SU-DHL-6 (cell line): ENCODE measurements at regions not wholly inside any gene's neighbourhood (a gene's known extent, or its start where the extent isn't known, plus 50 kb on each side); places are given as distances from the start of the nearest gene placed in this dataset.

Source experiments
- H2AFZ ChIP-seq: fragments of 200-600 bp; sonication (generic); 2 replicates; pipeline ENCODE4 v1.6.1; 2014; ENCODE audit warnings: low read depth, mild to moderate bottlenecking, moderate library complexity, mixed read lengths, antibody characterized with exemption, low read length; ENCODE audit not compliant: severe bottlenecking
- H3F3A ChIP-seq: fragments of 200-600 bp; shearing (Covaris generic); 2 replicates; pipeline ENCODE4 v1.6.0; 2016; ENCODE audit warnings: antibody characterized with exemption, mild to moderate bottlenecking; ENCODE audit not compliant: insufficient read depth
- H3K27ac ChIP-seq: fragments of 200-600 bp; sonication (generic); 2 replicates; pipeline ENCODE4 v1.5.1; 2016; ENCODE audit warnings: low read depth, mild to moderate bottlenecking, low read length, moderate library complexity, mixed read lengths
- H3K27me3 ChIP-seq: fragments of 200-600 bp; sonication (generic), shearing (Covaris generic); 2 replicates; pipeline ENCODE4 v1.6.0; 2014; ENCODE audit warnings: mild to moderate bottlenecking, low read length
- H3K36me3 ChIP-seq: fragments of 200-600 bp; sonication (generic); 2 replicates; pipeline ENCODE4 v1.6.1; 2014; ENCODE audit warnings: mild to moderate bottlenecking, low read length, mixed read lengths
- H3K4me2 ChIP-seq: fragments of 300-600, 200-600 bp; shearing (Covaris generic), sonication (generic); 2 replicates; pipeline ENCODE4 v1.6.0; 2014; ENCODE audit warnings: low read length, low read depth, mild to moderate bottlenecking; ENCODE audit not compliant: poor library complexity, severe bottlenecking
- H3K4me3 ChIP-seq: fragments of 200-600 bp; sonication (generic); 2 replicates; pipeline ENCODE4 v1.5.1; 2014; ENCODE audit warnings: antibody characterized with exemption, low read length, mild to moderate bottlenecking, mixed read lengths; ENCODE audit not compliant: insufficient read depth, poor library complexity, severe bottlenecking
- H3K79me2 ChIP-seq: fragments of 200-600 bp; sonication (generic); 2 replicates; pipeline ENCODE4 v1.6.1; 2014; ENCODE audit warnings: mild to moderate bottlenecking, low read length, moderate library complexity; ENCODE audit not compliant: insufficient read depth
- H3K9ac ChIP-seq: fragments of 200-600 bp; sonication (generic); 2 replicates; pipeline ENCODE4 v1.7.0; 2014; ENCODE audit warnings: mild to moderate bottlenecking, low read length
- H3K9me2 ChIP-seq: fragments of 200-600 bp; sonication (generic); replicated peaks from 2 replicates; pipeline ENCODE4 v1.6.1; 2014; ENCODE audit warnings: low read length; ENCODE audit not compliant: insufficient read depth
- H3K9me3 ChIP-seq: fragments of 200-600 bp; sonication (generic); 2 replicates; pipeline ENCODE4 v1.6.1; 2014; ENCODE audit warnings: low read length, mixed read lengths; ENCODE audit not compliant: insufficient read depth
- H4K20me1 ChIP-seq: fragments of 200-600 bp; sonication (generic); 2 replicates; pipeline ENCODE4 v1.6.1; 2014; ENCODE audit warnings: low read depth, mild to moderate bottlenecking, antibody characterized with exemption, low read length, moderate library complexity, mixed read lengths
- CTCF ChIP-seq: fragments of 200-600 bp; sonication (generic); IDR thresholded peaks from one replicate; pipeline ENCODE4 v1.5.1; 2017; ENCODE audit warnings: antibody characterized with exemption, mild to moderate bottlenecking, low read length, moderate library complexity; ENCODE audit not compliant: insufficient read depth, poor library complexity, severe bottlenecking
- EZH2phosphoT487 ChIP-seq: fragments of 200-600 bp; sonication (generic), shearing (Covaris generic); conservative IDR thresholded peaks from 2 replicates; pipeline ENCODE4 v1.6.1; 2018; ENCODE audit warnings: mild to moderate bottlenecking, antibody characterized with exemption, low read length, moderate library complexity, mixed read lengths

GRCh38 chr20:48015141-48015910, 230.0 kb upstream of the SULF2 start:
- no peaks in the 10 kb centered on the region for H4K20me1 ChIP-seq
- no peak overlapping the region for H3K27ac ChIP-seq
- H3K9ac ChIP-seq: no peak overlapping the region
- H3K27me3 ChIP-seq: no peaks in the 10 kb centered on the region
- H3K4me2 ChIP-seq: no peak overlapping the region
- no peaks in the 10 kb centered on the region for H3K9me2 ChIP-seq
- no peaks in the 10 kb centered on the region for H3K36me3 ChIP-seq
- TF ChIP-seq CTCF (no peak), EZH2phosphoT487 (no peak)
- H3F3A ChIP-seq: no peaks in the 10 kb centered on the region
- no peak overlapping the region for H3K4me3 ChIP-seq
- peaks cover 5% of the 10 kb centered on the region; the same call in 1 of the 2 replicates for H3K9me3 ChIP-seq
- no peaks in the 10 kb centered on the region for H3K79me2 ChIP-seq
- H2AFZ ChIP-seq: no peak overlapping the region

- H3K36me3 ChIP-seq: no peaks in the 10 kb centered on the region
- no peak overlapping the region for H3K9ac ChIP-seq
- H3F3A ChIP-seq: no peaks in the 10 kb centered on the region
- H3K4me3 ChIP-seq: no peak overlapping the region
- no peaks in the 10 kb centered on the region for H3K27me3 ChIP-seq
- H3K27ac ChIP-seq: no peak overlapping the region
- H3K79me2 ChIP-seq: no peaks in the 10 kb centered on the region
- peaks cover 10% of the 10 kb centered on the region; the same call in 1 of the 2 replicates for H3K9me3 ChIP-seq
- no peaks in the 10 kb centered on the region for H3K9me2 ChIP-seq
- H2AFZ ChIP-seq: no peak overlapping the region
- TF ChIP-seq EZH2phosphoT487 (no peak), CTCF (no peak)
- H4K20me1 ChIP-seq: no peaks in the 10 kb centered on the region
- no peak overlapping the region for H3K4me2 ChIP-seq
These were observed 227.2 kb upstream of the SULF2 start for GRCh38 chr20:48012401-48012974.

- Histone ChIP-seq H3K9ac (no peak overlapping the region), H3F3A (no peaks in the 10 kb centered on the region), H3K36me3 (no peaks in the 10 kb centered on the region), H3K27ac (no peak overlapping the region), H3K79me2 (no peaks in the 10 kb centered on the region), H3K9me3 (0 out of 2 replicates have a peak, but pooled peaks cover 10% of the 10 kb centered on the region), H3K4me2 (no peak overlapping the region), H4K20me1 (no peaks in the 10 kb centered on the region), H3K9me2 (no peaks in the 10 kb centered on the region), H3K4me3 (no peak overlapping the region), H2AFZ (no peak overlapping the region), H3K27me3 (no peaks in the 10 kb centered on the region)
- no peak for TF ChIP-seq EZH2phosphoT487
- TF ChIP-seq CTCF: no peak
These were observed 225.7 kb upstream of the SULF2 start for GRCh38 chr20:48011025-48011424.
